ENCODE measurements at regions not wholly inside any gene's neighbourhood (a gene's known extent, or its start where the extent isn't known, plus 50 kb on each side); places are given as distances from the start of the nearest gene placed in this dataset.

DNA sequence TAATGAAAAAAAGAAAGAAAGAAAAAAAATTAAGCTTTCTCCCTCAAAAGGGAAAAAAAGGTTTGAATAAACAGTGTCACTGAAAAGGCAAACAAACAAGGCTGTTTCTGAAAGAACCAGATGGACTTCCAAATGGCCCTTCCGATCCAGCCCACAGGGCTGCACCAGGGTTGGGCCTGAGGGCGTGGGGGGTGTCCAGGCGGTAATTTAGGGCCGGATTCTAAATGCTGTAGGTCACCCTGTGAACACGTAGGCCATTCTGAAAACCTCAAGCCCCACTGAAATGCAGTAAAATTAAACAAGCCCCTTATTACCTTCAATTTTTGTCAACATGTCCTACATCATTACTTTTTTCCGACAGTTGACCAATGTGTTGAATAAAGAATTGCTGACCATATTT is 132.1 kb downstream of the HSD17B3 start:
- TF ChIP-seq POLR2A (IDR thresholded peaks at IDR 0.05): no peak
- no peak for TF ChIP-seq CTCF (IDR thresholded peaks at IDR 0.05)
- no peak for TF ChIP-seq POLR2AphosphoS5 (IDR thresholded peaks at IDR 0.05)
